ENCODE measurements at regions not wholly inside any gene's neighbourhood (a gene's known extent, or its start where the extent isn't known, plus 50 kb on each side); places are given as distances from the start of the nearest gene placed in this dataset.

- DNase-seq (ENCODE audit: low spot score) = no peak
Observed at GRCh38 chr12:82040987-82041743, 282.0 kb upstream of the PPFIA2 start.

GRCh38 chr12:82034769-82035168 lies 275.6 kb upstream of the PPFIA2 start:
- no peak for DNase-seq (ENCODE audit: low spot score)

- no peak for DNase-seq (ENCODE audit: low spot score)
Observed at GRCh38 chr12:82029936-82030335, 270.8 kb upstream of the PPFIA2 start.

GRCh38 chr12:82028772-82029171 lies 269.6 kb upstream of the PPFIA2 start:
- DNase-seq (ENCODE audit: low spot score) = no peak

GRCh38 chr12:82027612-82028011 lies 268.5 kb upstream of the PPFIA2 start:
- DNase-seq (ENCODE audit: low spot score) = no peak

- DNase-seq (ENCODE audit: low spot score) = no peak
Observed at GRCh38 chr12:82025462-82025861, 266.3 kb upstream of the PPFIA2 start.

- DNase-seq (ENCODE audit: low spot score) = no peak
Observed at GRCh38 chr12:82019533-82019932, 260.4 kb upstream of the PPFIA2 start.

- no peak for DNase-seq (ENCODE audit: low spot score)
Observed at GRCh38 chr12:82015623-82016347, 256.6 kb upstream of the PPFIA2 start.

GRCh38 chr12:82012176-82012575 lies 253.0 kb upstream of the PPFIA2 start:
- no peak for DNase-seq (ENCODE audit: low spot score)

- DNase-seq (ENCODE audit: low spot score) = no peak
Observed at GRCh38 chr12:82009524-82009923, 250.4 kb upstream of the PPFIA2 start.

GRCh38 chr12:82008251-82008650 lies 249.1 kb upstream of the PPFIA2 start:
- no peak for DNase-seq (ENCODE audit: low spot score)

- DNase-seq (ENCODE audit: low spot score) = no peak
Observed at GRCh38 chr12:81998761-81999378, 239.7 kb upstream of the PPFIA2 start.

GRCh38 chr12:81992461-81992860 lies 233.3 kb upstream of the PPFIA2 start:
- peak; percentile 20 for DNase-seq (ENCODE audit: low spot score)

GRCh38 chr12:81991868-81992267 lies 232.7 kb upstream of the PPFIA2 start:
- DNase-seq (ENCODE audit: low spot score) = no peak

GRCh38 chr12:81988362-81988761 lies 229.2 kb upstream of the PPFIA2 start:
- no peak for DNase-seq (ENCODE audit: low spot score)

GRCh38 chr12:81987371-81987770 lies 228.2 kb upstream of the PPFIA2 start:
- no peak for DNase-seq (ENCODE audit: low spot score)

GRCh38 chr12:81976661-81977060 lies 217.5 kb upstream of the PPFIA2 start:
- DNase-seq (ENCODE audit: low spot score) = no peak

GRCh38 chr12:81974762-81975161 lies 215.6 kb upstream of the PPFIA2 start:
- no peak for DNase-seq (ENCODE audit: low spot score)

- DNase-seq (ENCODE audit: low spot score) = no peak
Observed at GRCh38 chr12:81968421-81968820, 209.3 kb upstream of the PPFIA2 start.

GRCh38 chr12:81963636-81964035 lies 204.5 kb upstream of the PPFIA2 start:
- DNase-seq (ENCODE audit: low spot score) = no peak

- no peak for DNase-seq (ENCODE audit: low spot score)
Observed at GRCh38 chr12:81963026-81963425, 203.9 kb upstream of the PPFIA2 start.

- no peak for DNase-seq (ENCODE audit: low spot score)
Observed at GRCh38 chr12:81962126-81962856, 203.1 kb upstream of the PPFIA2 start.

Data from activated CD4-positive, alpha-beta T cell treated with anti-CD3 and anti-CD28 coated beads, Interleukin-2, Interleukin-4, amounts not matched to agents 100 ng/mL and 50 ng/mL, durations not matched to agents 16 hours and 8 hours (primary cell).